HG03066 (cell line): ENCODE measurements at regions not wholly inside any gene's neighbourhood (a gene's known extent, or its start where the extent isn't known, plus 50 kb on each side); places are given as distances from the start of the nearest gene placed in this dataset.
"Not testable (repeated sequence)": the region's sequence is repeated elsewhere in the genome, so short reads cannot be mapped to it uniquely, and the experiment has no call there.

Experiments used
- ATAC-seq: cut with Tn5 transposase; IDR thresholded peaks from one replicate; pipeline ENCODE4 v1.9.1; 2021; ENCODE audit warnings: low read depth; ENCODE audit not compliant: unreplicated experiment

DNA sequence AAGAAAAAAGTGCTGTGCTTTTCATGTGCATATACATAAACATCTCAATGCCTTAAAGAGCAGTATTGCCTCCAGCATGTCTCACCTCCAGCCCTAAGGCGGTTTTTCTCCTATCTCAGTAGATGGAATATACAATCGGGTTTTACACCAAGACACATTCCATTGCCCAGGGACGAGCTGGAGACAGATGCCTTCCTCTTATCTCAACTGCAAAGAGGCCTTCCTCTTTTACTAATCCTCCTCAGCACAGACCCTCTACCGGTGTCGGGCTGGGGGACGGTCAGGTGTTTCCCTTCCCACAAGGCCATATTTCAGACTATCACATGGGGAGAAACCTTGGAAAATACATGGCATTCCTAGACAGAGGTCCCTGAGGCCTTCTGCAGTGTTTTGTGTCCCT, 385.3 kb downstream of the AMY1C start:
- ATAC-seq = not testable (repeated sequence)

DNA sequence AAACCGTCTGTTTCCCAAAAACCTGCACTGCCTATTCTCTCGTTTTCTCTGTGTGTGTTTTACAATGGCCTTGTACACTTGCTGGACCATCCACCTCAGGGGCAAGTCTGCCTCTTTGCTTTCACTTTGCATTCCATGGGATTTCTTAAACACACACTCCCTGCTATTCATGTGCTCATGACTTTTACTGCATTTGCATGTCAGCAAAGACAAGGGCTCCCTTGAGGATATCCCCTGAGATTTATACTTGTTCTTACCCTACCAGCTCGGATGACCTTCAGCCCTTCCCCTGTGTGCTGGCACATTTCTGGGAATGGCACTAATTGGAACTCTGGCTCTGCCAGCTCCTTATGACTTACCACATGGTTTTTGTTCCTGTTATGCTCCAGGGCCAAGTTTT, 386.9 kb downstream of the AMY1C start:
- ATAC-seq = no peak

DNA sequence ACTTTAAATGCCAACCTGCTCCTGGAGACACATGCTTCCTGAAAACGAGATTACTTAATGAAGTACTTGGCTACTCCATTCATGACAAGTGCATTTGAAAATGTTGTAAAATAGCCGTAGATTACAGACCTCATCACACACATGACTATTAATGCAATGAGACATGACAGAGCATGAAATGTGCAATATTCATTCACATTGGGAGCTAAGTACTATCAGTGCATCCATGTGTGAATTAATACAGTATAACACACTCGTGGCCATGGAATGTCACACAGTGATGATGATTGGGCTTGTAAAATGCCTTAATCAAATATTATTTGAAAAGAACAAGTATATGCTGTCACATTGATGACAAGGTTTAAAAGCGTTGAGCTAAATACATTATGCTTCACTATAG, 407.0 kb downstream of the AMY1C start:
- ATAC-seq = no peak

DNA sequence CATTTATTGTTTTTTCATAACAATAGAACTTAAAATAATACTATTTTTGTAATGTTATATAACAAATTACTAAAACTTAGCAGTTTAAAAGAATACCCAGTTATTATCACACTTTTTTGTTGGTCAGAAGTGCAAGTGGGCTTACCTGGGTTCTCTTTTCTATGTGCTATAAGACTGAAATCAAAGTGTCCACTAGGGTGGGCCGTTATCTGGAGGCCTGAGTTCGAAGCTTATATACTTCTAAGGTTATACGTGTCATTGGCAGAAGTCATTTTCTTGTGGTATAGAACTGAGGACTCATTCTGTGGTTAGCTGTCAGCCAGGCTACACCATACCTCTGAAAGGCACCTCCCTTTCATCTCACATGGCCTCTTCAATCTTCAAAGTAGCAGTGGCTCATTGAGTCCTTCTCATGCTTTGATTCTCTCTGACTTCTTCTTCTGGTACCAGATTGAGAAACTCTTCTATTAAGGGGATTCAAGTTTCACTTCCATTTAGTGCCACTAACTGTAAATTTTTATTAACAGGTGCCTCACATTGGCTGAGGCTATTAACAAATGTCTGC, 414.3 kb downstream of the AMY1C start:
- ATAC-seq = no peak

DNA sequence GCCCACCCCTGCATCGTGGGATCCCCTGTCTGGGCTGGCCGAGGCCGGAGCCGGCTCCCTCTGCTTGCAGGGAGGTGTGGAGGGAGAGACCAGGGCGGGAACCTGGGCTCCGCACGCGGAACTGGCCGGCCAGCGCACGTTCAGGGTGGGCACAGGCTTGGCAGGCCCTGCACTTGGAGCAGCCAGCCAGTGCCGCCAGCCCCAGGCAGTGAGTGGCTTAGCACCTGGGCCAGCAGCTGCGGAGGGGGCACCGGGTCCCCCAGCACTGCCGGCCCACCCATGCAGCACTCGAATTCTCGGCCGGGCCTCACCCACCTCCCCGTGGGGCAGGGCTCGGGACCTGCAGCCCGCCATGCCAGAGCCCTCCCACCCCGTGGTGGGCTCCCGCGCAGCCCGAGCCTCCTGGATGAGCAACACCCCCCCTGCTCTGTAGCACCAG, 422.6 kb downstream of the AMY1C start:
- ATAC-seq = no peak

DNA sequence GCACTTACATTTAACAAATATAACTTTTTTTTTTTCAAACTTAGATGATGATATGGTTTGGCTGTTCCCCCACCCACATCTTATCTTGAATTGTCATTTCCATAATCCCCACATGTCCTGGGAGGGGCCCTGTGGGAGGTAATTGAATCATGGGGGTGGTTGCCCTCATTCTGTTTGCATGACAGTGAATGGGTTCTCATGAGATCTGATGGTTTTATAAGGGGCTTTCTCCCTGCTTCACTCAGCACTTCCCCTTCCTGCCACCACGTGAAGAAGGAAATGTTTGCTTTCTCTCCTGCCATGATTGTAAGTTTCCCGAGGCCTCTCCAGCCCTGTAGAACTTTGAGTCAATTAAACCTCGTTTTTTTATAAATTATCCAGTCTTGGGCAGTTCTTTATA, 432.6 kb downstream of the AMY1C start:
- ATAC-seq = no peak

DNA sequence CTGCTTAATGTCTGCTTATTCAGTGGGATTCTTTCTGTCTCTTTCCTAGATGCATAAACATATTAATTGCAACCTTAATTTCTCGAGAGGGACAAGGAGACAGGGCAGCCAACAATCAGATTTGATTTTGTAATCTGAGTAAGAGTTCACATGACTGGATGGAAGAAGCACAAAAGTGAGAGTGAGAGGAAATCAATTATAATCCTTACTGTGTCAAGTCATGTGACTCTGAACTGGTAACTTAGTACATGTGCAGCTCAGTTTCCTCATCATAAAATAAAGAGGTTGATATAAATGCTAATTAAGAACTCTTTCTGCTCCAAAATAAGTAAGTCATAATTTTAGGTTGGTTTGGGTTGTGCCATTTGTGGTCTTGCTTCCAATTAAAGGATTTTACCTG, 439.5 kb downstream of the AMY1C start:
- no peak for ATAC-seq

DNA sequence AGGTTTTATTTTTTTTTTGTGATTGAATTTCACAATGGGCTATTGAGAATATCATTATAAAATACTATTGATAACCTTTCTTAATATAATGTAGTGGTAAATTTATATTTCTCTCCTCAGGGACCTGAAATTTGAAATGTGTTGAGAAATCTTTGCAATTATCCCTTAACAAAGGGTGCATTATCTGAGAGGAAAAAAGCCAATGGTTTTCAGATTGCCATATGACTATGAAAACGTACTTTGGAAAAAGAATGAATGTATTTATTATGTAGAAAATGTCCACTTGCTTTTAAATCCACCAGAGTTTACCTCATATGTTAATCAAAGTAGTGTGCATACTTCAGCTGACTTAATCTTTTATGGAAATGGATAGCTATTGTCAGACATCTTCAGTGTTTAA, 441.1 kb downstream of the AMY1C start:
- ATAC-seq = no peak

DNA sequence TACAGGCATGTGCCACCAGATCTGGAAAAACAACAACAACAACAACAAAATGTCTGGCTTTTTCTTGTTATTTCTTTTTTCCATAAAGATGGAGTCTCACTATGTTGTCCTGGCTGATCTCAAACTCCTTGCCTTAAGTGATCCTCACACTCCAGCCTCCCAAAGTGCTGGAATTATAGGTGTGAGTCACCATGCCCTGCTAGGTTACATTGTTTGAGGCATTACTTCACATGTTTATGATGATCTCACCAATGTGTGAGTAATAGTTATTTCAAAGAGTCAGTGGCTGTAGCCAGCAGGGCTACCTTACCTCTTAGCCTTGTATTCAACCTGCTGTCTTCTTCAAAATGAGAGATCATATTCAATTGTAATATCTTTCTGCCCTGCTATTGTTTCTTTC, 445.7 kb downstream of the AMY1C start:
- ATAC-seq = no peak

DNA sequence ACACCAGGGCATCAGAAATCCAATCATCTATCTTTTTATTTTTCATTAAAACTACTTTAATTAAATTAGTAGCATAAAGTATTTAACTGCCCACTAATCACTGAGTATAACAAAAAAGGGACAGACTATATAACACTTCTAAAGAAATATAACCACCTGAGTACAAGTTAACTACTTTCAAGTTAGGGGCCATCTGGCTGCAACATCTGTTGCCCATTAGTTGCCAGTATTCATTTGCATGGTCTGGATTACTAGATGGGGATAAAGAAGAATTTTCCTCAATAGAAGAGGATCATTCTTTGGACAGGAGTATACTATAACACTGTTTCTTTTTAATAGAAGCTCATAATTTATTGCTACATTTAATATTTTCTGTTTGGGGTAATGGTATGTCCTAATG, 446.4 kb downstream of the AMY1C start:
- no peak for ATAC-seq

DNA sequence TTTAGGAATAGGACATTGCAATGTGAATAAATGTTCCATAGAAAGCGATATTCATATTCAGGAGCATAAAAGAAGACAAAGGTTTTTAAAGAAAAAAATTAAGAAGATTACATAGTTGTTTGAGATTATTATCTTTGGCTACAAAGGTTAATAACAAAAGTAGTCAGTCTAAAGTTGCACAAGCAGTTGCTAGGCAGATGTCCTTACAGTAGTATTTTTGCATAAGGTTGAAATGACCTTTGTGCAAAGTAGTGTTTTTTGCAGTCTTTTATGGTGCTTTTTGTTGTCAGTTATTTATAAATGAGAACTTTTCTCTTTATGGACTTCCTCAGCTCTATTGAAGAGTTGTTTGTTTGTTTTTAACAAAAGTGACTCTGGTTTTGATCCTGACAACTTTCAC, 447.8 kb downstream of the AMY1C start:
- no peak for ATAC-seq

DNA sequence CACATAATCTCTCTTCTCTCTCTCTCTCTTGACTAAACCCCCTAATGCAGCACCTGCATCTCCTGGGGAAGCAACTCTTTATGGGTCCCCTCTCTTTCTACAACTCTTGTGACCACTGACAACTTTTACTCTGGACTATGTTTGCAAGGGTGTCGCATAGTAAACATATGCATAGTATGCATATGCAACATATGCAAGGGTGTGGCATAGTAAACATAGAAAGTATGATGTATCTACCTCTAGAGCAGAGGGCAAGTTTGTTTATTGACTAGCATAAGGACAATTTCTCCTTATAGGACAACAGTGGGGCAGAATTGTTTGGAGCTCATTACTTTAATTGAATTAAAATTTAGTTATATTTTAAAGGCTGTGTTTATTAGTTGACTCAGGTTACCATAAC, 462.5 kb downstream of the AMY1C start:
- ATAC-seq = no peak

DNA sequence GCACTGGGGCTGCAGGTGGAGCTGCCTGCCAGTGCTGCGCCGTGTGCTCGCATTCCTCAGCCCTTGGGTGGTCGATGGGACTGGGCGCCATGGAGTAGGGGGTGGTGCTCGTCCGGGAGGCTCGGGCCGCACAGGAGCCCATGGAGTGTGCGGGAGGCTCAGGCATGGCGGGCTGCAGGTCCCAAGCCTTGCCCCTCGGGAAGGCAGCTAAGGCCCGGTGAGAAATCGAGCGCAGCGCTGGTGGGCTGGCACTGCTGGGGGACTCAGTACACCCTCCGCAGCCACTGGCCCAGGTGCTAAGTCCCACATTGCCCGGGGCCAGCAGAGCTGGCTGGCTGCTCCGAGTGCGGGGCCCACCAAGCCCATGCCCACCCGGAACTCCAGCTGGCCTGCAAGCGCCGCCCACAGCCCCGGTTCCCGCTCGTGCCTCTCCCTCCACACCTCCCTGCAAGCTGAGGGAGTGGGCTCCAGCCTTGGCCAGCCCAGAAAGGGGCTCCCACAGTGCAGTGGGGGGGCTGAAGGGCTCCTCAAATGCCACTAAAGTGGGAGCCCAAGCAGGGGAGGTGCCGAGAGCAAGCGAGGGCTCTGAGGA, 467.8 kb downstream of the AMY1C start:
- ATAC-seq = not testable (repeated sequence)

DNA sequence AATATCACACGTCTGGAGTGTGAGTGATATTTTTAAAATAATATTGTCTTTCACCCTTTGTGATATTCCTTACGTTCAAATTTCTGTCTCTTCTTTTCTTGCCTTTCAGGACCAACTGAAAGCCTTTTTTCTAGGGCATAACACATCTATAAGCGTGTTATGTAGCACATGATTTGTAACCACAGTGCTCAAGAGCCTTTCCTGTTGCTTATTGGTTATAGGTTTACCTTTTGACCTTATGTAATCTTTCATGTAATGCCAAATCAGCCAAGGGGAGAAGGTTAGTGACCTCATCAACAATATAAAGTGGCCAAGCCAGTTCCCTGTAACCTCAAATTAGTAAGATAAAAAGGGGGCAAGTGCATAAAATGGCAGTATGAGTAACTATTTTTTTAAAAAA, 480.2 kb downstream of the AMY1C start:
- ATAC-seq = no peak

DNA sequence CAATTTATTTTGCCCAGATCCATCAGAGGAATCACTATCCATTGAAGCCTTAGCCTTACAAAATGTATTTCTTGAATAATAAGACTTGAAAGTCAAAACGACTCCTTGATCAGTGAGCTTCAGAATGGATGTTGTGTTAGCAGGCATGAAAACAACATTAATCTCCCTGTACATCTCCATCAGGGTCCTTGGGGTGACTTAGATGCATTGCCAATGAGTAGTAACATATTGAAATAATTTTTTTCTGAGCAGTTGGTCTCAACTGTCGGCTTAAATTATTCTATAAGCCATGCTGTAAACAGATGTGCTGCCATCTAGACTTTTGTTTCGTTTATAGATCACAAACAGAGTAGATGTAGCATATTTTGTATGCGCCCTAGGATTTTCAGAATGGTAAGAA, 482.0 kb downstream of the AMY1C start:
- ATAC-seq = no peak

DNA sequence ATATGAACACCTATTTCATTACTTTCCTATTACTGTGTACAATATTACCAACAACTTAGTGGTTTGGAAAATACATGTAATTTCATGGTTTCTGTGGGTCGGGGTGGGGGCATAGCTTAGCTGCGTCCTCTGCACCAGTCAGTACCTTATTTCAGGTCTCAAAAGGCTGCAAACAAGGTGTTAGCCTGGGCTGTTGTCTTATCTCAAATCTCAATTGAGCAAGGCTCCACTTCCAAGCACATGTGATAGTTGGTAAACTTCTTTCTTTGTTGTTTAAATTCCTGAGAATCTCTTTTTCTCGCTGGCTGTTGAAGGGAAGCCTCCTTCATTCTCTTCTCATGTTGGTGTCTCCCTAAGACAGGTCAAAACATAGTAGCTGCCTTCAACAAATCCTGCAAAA, 485.4 kb downstream of the AMY1C start:
- no peak for ATAC-seq

DNA sequence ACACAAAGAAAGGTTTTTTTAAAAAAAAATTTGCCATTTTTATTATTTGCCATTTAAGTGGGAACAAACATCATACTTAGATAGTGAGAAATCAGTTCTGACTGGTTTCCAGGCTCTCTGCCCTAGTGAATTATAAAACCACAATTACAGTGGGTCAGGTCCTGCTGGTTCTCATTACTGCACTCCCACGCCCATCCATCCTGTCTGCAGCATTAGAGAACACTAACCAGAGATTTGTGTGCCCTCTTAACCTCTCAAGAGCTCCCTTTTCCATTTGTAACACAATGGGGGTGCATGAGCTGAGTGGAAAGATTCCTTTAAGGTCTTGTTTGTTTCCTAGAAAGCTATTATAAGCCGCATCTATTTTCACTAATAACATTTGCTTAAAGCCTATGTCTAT, 489.3 kb downstream of the AMY1C start:
- no peak for ATAC-seq

DNA sequence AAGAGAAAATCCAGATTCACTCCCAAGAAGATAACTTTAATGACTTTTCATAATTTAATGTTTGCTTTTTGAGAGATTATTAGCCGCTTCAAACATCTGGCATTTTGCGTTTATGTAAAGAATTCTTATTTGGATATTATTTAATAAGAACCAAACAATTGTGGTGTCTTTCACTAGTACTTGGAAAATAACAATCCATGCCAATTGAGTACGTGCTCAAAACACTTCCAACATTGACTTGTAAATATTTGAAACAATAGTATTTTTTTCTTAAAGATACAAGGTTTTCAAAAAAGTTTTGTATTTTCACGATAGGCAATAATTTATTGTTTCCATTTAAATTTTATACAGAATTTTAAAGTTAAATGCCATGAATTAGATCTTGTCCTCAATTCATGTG, 498.7 kb downstream of the AMY1C start:
- ATAC-seq = no peak

DNA sequence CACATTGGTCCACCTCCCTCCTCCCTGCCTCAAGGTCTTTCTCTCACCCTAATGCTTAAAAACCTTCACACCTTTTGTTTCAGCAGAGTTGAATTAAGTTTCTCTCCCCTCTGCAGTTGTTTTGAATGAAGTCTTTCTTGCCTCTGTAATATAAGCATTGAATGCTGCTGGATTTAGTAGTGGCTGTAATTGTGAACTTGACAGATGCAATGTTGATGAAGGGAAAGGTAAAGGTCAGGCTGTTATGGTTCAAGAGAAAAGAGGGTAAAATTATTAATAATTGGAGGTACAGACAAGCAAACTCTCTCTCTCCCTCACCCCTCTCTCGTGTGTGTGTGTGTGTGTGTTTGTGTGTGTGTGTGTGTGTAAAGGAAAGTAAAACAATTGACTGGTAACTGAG, 509.8 kb downstream of the AMY1C start:
- ATAC-seq = no peak

DNA sequence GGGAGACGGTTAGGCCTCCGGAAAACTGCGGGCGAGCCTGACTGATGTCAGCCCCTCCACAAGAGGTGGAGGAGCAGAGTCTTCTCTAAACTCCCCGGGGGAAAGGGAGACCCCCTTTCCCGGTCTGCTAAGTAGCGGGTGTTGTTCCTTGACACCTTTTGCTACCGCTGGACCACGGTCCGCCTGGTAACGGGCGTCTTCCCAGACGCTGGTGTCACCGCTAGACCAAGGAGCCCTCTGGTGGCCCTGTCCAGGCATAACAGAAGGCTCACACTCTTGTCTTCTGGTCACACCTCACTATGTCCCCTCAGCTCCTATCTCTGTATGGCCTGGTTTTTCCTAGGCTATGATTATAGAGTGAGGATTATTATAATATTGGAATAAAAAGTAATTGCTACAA, 513.4 kb downstream of the AMY1C start:
- not testable (repeated sequence) for ATAC-seq

DNA sequence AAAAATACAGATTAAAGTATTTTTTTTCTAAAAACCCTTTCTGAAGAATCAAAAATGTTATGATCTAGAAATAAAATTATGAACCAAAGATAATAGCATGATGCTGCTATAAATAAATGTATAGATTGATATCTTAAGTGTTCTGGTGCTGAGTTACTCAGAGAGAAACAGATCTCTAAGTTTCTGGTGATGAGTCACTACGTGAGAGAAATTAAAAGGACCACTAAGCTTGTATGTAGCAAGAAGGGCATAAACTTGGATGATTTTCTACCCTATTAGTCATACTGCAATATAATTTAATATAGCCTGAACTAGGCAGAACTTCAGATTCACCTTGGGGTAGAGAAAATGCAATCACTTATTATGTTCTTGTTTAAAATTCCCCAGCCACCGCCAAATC, 514.8 kb downstream of the AMY1C start:
- no peak for ATAC-seq

DNA sequence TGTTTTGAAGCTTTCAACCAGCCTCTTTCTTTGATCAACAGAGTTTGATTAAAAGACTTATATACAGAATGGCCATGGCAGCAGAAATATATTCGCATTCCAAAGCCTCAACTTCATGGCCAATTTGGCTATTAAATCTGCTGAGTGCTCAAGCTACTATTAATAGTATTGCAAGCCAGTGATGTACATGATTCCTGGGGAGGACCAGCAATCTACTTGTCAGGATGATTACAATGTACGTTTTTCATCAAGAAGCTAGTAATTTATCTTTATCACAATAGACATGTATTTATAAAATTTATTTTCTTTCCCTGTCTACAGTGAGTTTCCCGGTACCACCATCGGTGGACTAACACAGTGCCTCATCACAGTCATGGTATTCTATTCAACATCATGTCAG, 515.5 kb downstream of the AMY1C start:
- ATAC-seq = no peak

DNA sequence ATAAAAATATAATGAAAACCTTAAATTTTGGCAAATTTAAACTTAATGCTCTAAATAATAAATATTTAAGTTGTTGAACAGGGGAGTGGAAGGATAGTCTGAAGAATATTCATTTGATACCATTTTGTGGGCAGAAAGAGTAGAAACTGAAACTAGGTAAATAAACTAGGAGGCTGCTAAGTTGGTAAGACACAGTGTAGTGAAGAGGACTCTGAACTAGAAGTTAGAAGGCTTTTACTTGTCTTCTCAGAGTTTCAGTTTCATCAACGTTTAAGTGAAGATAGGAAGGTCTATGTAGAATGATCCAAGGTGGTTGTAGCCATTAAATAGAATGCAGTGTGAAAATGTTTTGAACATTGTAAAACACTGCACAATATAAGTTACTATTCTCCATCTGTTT, 516.9 kb downstream of the AMY1C start:
- ATAC-seq = no peak
